ENCODE measurements at regions not wholly inside any gene's neighbourhood (a gene's known extent, or its start where the extent isn't known, plus 50 kb on each side); places are given as distances from the start of the nearest gene placed in this dataset.
A peak's percentile ranks its signal among the peaks of the same experiment; 100 is the strongest.

- TF ChIP-seq CTCF (conservative IDR thresholded peaks at IDR 0.05; ENCODE audit: low read depth in 2 of 2): no peak
- TF ChIP-seq EZH2phosphoT487 (IDR thresholded peaks at IDR 0.05; ENCODE audit: unreplicated experiment): no peak
- no peak for TF ChIP-seq STAT1 (IDR thresholded peaks at IDR 0.05; ENCODE audit: unreplicated experiment)
- TF ChIP-seq REST (IDR thresholded peaks at IDR 0.05; ENCODE audit: unreplicated experiment): no peak
Measured at GRCh38 chr3:106129939-106130338, 261.1 kb upstream of the CBLB start (continued).

GRCh38 chr3:106130384-106131198, 261.8 kb upstream of the CBLB start:
- Histone ChIP-seq H3K36me3 (ENCODE audit: insufficient read depth) (no peaks in the 10 kb centered on the region), H3K27ac (ENCODE audit: low read depth) (no peak overlapping the region), H3K4me2 (no peak overlapping the region), H3K4me3 (no peak overlapping the region), H3K79me2 (replicated peaks; ENCODE audit: insufficient read depth) (no peaks in the 10 kb centered on the region), H4K20me1 (replicated peaks; ENCODE audit: insufficient read depth) (no peaks in the 10 kb centered on the region), H3K4me1 (ENCODE audit: insufficient read depth) (peaks cover 4% of the 10 kb centered on the region; the same call in 1 of the 2 replicates), H3K9me2 (ENCODE audit: insufficient read depth) (peaks cover 6% of the 10 kb centered on the region; the same call in 1 of the 2 replicates), H2AFZ (peak overlapping the region; percentile 85; the same call in 1 of the 2 replicates), H3K27me3 (ENCODE audit: insufficient read depth) (no peaks in the 10 kb centered on the region), H3F3A (replicated peaks; ENCODE audit: low read depth) (no peaks in the 10 kb centered on the region)
- Mint-ChIP-seq H3K4me1 (peaks cover 7% of the 10 kb centered on the region; the same call in 2 of the 3 replicates), H3K4me3 (no peak overlapping the region), H3K27ac (peak overlapping the region; percentile 41; the same call in 1 of the 2 replicates), H3K36me3 (ENCODE audit: low read depth) (peaks cover 4% of the 10 kb centered on the region; the same call in 1 of the 3 replicates), H3K9me3 (peaks cover 4% of the 10 kb centered on the region; the same call in 1 of the 3 replicates), H3K27me3 (ENCODE audit: insufficient read depth, low read depth, poor library complexity) (peaks cover 3% of the 10 kb centered on the region)
- peak; percentile 3 for DNase-seq (ENCODE audit: low spot score)
- TF ChIP-seq ZNF462 (CRISPR knock-in tag; IDR thresholded peaks at IDR 0.05) (no peak), ZNF114 (CRISPR knock-in tag; IDR thresholded peaks at IDR 0.05) (no peak)
- ATAC-seq: peak; percentile 59

All from GM23338 (cell line).